Endothelial cell of umbilical vein (primary cell): ENCODE measurements at regions not wholly inside any gene's neighbourhood (a gene's known extent, or its start where the extent isn't known, plus 50 kb on each side); places are given as distances from the start of the nearest gene placed in this dataset.

Experiments
- BruUV-seq: library from RNA; stranded (reverse); fragments of 400-500 nt; replicated peaks from 2 replicates; lab custom pipeline; 2021; lab: Mats Ljungman, UMichigan
- CTCF ChIA-PET: fragments of 300-600, 350-600 bp; sonication (Branson Sonifier 250); formaldehyde crosslinking; loops from one replicate; lab custom pipeline; 2021; ENCODE audit warnings: antibody characterized with exemption, inconsistent platforms; lab: Charles Lee
- POLR2A ChIA-PET: fragments of 300-600, 350-600 bp; sonication (Branson Sonifier 250); formaldehyde crosslinking; loops from one replicate; lab custom pipeline; 2021; ENCODE audit warnings: antibody characterized with exemption, inconsistent platforms; lab: Charles Lee
- DNase-seq: peaks from one replicate; pipeline ENCODE4 v3.0.0-alpha.2; 2011; ENCODE audit warnings: low read depth, low spot score
- FAIRE-seq: peaks from 2 replicates; lab custom pipeline; 2011; peaks lifted over from hg19 to GRCh38; lab: Jason Lieb, UNC
- H2AFZ ChIP-seq: 2 replicates; pipeline ENCODE4 v1.6.0; 2012; ENCODE audit warnings: low read depth, low read length, control low read depth, inconsistent platforms
- H3K27ac ChIP-seq: 2 replicates; pipeline ENCODE4 v1.5.1; 2011; ENCODE audit warnings: low read depth, mild to moderate bottlenecking, control low read depth, low read length, moderate library complexity; ENCODE audit not compliant: insufficient read depth
- H3K27me3 ChIP-seq, 2 experiments: 2 replicates each; pipeline versions ENCODE4 v1.6.0 to v1.6.1; 2011; ENCODE audit warnings: low read length in 2 of 2, mixed read lengths in 1 of 2; ENCODE audit not compliant: control insufficient read depth in 2 of 2, insufficient read depth in 2 of 2
- H3K36me3 ChIP-seq, 2 experiments: 2 replicates in 1 of 2; 3 replicates in 1 of 2; pipeline ENCODE4 v1.5.1; 2011; ENCODE audit warnings: low read length in 2 of 2, mild to moderate bottlenecking in 1 of 2, moderate library complexity in 1 of 2; ENCODE audit not compliant: control insufficient read depth in 2 of 2, insufficient read depth in 2 of 2; ENCODE audit errors: extremely low read depth in 1 of 2
- H3K4me1 ChIP-seq: 3 replicates; pipeline ENCODE4 v1.5.1; 2011; ENCODE audit warnings: mild to moderate bottlenecking, low read length; ENCODE audit not compliant: control insufficient read depth, insufficient read depth; ENCODE audit errors: extremely low read depth
- H3K4me2 ChIP-seq: 2 replicates; pipeline ENCODE4 v1.6.1; 2011; ENCODE audit warnings: low read length, control low read depth, mixed read lengths; ENCODE audit not compliant: insufficient read depth
- H3K4me3 ChIP-seq, 3 experiments: fragments of 200-600 bp in 1 of 3; sonication (generic), shearing (Covaris generic) in 1 of 3; replicated peaks in 1 of 3; 2 replicates each; pipeline ENCODE4 v1.5.1; 2011 to 2016; ENCODE audit warnings: control low read depth in 3 of 3, low read length in 3 of 3, mild to moderate bottlenecking in 2 of 3, inconsistent platforms in 1 of 3, low read depth in 1 of 3, moderate library complexity in 1 of 3; ENCODE audit not compliant: insufficient read depth in 1 of 3
- H3K79me2 ChIP-seq: 2 replicates; pipeline ENCODE4 v1.6.0; 2012; ENCODE audit warnings: low read length, inconsistent platforms; ENCODE audit not compliant: control insufficient read depth, insufficient read depth
- H3K9ac ChIP-seq: replicated peaks from 2 replicates; pipeline ENCODE3; 2011; ENCODE audit warnings: low read length, control low read depth; ENCODE audit not compliant: insufficient read depth; ENCODE audit errors: extremely low read depth
- H3K9me1 ChIP-seq: replicated peaks from 3 replicates; pipeline ENCODE4 v1.6.0; 2011; ENCODE audit warnings: mild to moderate bottlenecking, low read length; ENCODE audit not compliant: control insufficient read depth, insufficient read depth; ENCODE audit errors: extremely low read depth
- H3K9me3 ChIP-seq: replicated peaks from 2 replicates; pipeline ENCODE4 v1.5.1; 2012; ENCODE audit warnings: low read length, inconsistent platforms; ENCODE audit not compliant: control insufficient read depth, insufficient read depth
- H4K20me1 ChIP-seq: replicated peaks from 2 replicates; pipeline ENCODE3; 2011; ENCODE audit warnings: mild to moderate bottlenecking, low read length; ENCODE audit not compliant: control insufficient read depth, insufficient read depth; ENCODE audit errors: extremely low read depth
- CTCF ChIP-seq, 2 donors: IDR thresholded peaks; 1 replicate in 1 of 2; 2 replicates in 1 of 2; pipeline ENCODE4 v1.5.1; 2011; ENCODE audit warnings: low read length in 2 of 2, mild to moderate bottlenecking in 2 of 2, moderate library complexity in 2 of 2, control low read depth in 1 of 2, inconsistent platforms in 1 of 2, low read depth in 1 of 2; ENCODE audit not compliant: insufficient read depth in 1 of 2; ENCODE audit errors: extremely low read depth in 1 of 2
- EZH2 ChIP-seq: IDR thresholded peaks from 2 replicates; pipeline ENCODE4 v1.6.1; 2012; ENCODE audit warnings: borderline replicate concordance, low read depth, mild to moderate bottlenecking, moderate library complexity, low read length, inconsistent platforms; ENCODE audit not compliant: severe bottlenecking
- FOS ChIP-seq: IDR thresholded peaks from 2 replicates; pipeline ENCODE4 v1.6.1; 2011; ENCODE audit warnings: mild to moderate bottlenecking, low read length, moderate library complexity, borderline replicate concordance; ENCODE audit not compliant: insufficient read depth
- GATA2 ChIP-seq: IDR thresholded peaks from 2 replicates; pipeline ENCODE4 v1.7.0; 2011; ENCODE audit warnings: low read depth, mild to moderate bottlenecking, moderate library complexity, mixed read lengths, low read length; ENCODE audit not compliant: insufficient read length, insufficient read depth
- JUN ChIP-seq: IDR thresholded peaks from 2 replicates; pipeline ENCODE4 v1.6.1; 2011; ENCODE audit warnings: borderline replicate concordance, low read depth; ENCODE audit not compliant: insufficient read length, insufficient read depth
- MAX ChIP-seq: IDR thresholded peaks from 2 replicates; pipeline ENCODE4 v1.6.1; 2011; ENCODE audit not compliant: insufficient read depth, insufficient read length
- MYC ChIP-seq: IDR thresholded peaks from one replicate; pipeline ENCODE4 v1.6.1; 2011; ENCODE audit warnings: mild to moderate bottlenecking, low read depth, low read length
- POLR2A ChIP-seq: IDR thresholded peaks from 2 replicates; pipeline ENCODE4 v1.6.1; 2012; ENCODE audit warnings: low read depth, mild to moderate bottlenecking, control low read depth, low read length
- POLR2AphosphoS5 ChIP-seq: IDR thresholded peaks from 2 replicates; pipeline ENCODE4 v1.6.1; 2012; ENCODE audit warnings: low read depth, mild to moderate bottlenecking, control low read depth, low read length, moderate library complexity; ENCODE audit not compliant: insufficient read depth
- dilution Hi-C: fragments of 300-500 bp; cut with MboI; formaldehyde crosslinking; loops from one replicate; pipeline ENCODE4 v1.15.0; 2019; ENCODE audit warnings: low sequenced_read_pairs; ENCODE audit not compliant: extremely low pct_ligation_motif_present
- intact Hi-C: fragments of 100-400 bp; cut with micrococcal nuclease; formaldehyde crosslinking; loops from one replicate; pipeline ENCODE4 v1.10.0; 2022

- H2AFZ ChIP-seq = no peak overlapping the region
- no peaks in the 10 kb centered on the region for H3K27me3 ChIP-seq
- intact Hi-C loops (no loop called here), dilution Hi-C loops (no loop called here)
- no peaks in the 10 kb centered on the region for H3K9me1 ChIP-seq
- no TSS peak for BruUV-seq
- no peaks in the 10 kb centered on the region for H4K20me1 ChIP-seq
- H3K4me2 ChIP-seq = no peak overlapping the region
- no peaks in the 10 kb centered on the region for H3K36me3 ChIP-seq
- no peaks in the 10 kb centered on the region for H3K4me1 ChIP-seq
- CTCF ChIA-PET = no interaction called here
- FAIRE-seq = no peak
- no peaks in the 10 kb centered on the region for H3K79me2 ChIP-seq
- no peak overlapping the region for H3K4me3 ChIP-seq
- H3K9ac ChIP-seq = no peak overlapping the region
- H3K27ac ChIP-seq = no peak overlapping the region
- TF ChIP-seq POLR2A (no peak), FOS (no peak), MYC (no peak), EZH2 (no peak), JUN (no peak), GATA2 (no peak), POLR2AphosphoS5 (no peak), CTCF (IDR thresholded peaks at IDR 0.05; ENCODE audit: extremely low read depth in 1 of 2, insufficient read depth in 1 of 2, low read depth in 1 of 2, low read length in 2 of 2) (no peak), MAX (no peak)
- DNase-seq = no peak
- POLR2A ChIA-PET = no interaction called here
- no peaks in the 10 kb centered on the region for H3K9me3 ChIP-seq
Observed at GRCh38 chr19:34575206-34575605, 93.6 kb downstream of the WTIP start.
